Right lobe of liver (tissue), 4 donors: ENCODE measurements at regions not wholly inside any gene's neighbourhood (a gene's known extent, or its start where the extent isn't known, plus 50 kb on each side); places are given as distances from the start of the nearest gene placed in this dataset.

Source experiments
- POLR2A ChIP-seq: fragments of 450-650 bp; IDR thresholded peaks from one replicate; pipeline ENCODE4 v1.6.1; 2017; ENCODE audit warnings: antibody characterized with exemption, mild to moderate bottlenecking
- TF ChIP-seq, protein P1 (sequence below), 4 donors: fragments of 200-600 bp in 3 of 4; fragments of 450-650 bp in 1 of 4; IDR thresholded peaks; one replicate each; pipeline versions ENCODE4 v1.5.1 to v1.8.0; 2016 to 2022; ENCODE audit warnings: antibody characterized with exemption in 4 of 4, mild to moderate bottlenecking in 2 of 4
- donor health status: DM: no; HTN: no; CAD: no.
- donor health status: DM: no; HTN: no; CAD: no.
- donor health status: DM: no; HTN: yes; CAD: no.

GRCh38 chr2:16248571-16249105, 308.3 kb downstream of the MYCN start:
- TF ChIP-seq, protein P1, sequence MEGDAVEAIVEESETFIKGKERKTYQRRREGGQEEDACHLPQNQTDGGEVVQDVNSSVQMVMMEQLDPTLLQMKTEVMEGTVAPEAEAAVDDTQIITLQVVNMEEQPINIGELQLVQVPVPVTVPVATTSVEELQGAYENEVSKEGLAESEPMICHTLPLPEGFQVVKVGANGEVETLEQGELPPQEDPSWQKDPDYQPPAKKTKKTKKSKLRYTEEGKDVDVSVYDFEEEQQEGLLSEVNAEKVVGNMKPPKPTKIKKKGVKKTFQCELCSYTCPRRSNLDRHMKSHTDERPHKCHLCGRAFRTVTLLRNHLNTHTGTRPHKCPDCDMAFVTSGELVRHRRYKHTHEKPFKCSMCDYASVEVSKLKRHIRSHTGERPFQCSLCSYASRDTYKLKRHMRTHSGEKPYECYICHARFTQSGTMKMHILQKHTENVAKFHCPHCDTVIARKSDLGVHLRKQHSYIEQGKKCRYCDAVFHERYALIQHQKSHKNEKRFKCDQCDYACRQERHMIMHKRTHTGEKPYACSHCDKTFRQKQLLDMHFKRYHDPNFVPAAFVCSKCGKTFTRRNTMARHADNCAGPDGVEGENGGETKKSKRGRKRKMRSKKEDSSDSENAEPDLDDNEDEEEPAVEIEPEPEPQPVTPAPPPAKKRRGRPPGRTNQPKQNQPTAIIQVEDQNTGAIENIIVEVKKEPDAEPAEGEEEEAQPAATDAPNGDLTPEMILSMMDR (IDR thresholded peaks at IDR 0.05): no peak
- TF ChIP-seq POLR2A: no peak
